ENCODE measurements at regions not wholly inside any gene's neighbourhood (a gene's known extent, or its start where the extent isn't known, plus 50 kb on each side); places are given as distances from the start of the nearest gene placed in this dataset.

- no peaks in the 10 kb centered on the region for H3K9me3 Mint-ChIP-seq (ENCODE audit: low read depth)
- no peak overlapping the region for H3K27ac Mint-ChIP-seq (ENCODE audit: unreplicated experiment)
- DNase-seq (ENCODE audit: low spot score): no peak
- H3K4me1 Mint-ChIP-seq (ENCODE audit: low read depth): no peaks in the 10 kb centered on the region
- no peaks in the 10 kb centered on the region for H3K36me3 Mint-ChIP-seq (ENCODE audit: low read depth)
- no peak for TF ChIP-seq CTCF (IDR thresholded peaks at IDR 0.05)
- H3K4me3 Mint-ChIP-seq (ENCODE audit: unreplicated experiment): no peak overlapping the region
- H3K27me3 Mint-ChIP-seq (ENCODE audit: low read depth): peaks cover 29% of the 10 kb centered on the region
Observed at GRCh38 chr1:219812086-219812485, 116.3 kb downstream of the SLC30A10 start.

DNA sequence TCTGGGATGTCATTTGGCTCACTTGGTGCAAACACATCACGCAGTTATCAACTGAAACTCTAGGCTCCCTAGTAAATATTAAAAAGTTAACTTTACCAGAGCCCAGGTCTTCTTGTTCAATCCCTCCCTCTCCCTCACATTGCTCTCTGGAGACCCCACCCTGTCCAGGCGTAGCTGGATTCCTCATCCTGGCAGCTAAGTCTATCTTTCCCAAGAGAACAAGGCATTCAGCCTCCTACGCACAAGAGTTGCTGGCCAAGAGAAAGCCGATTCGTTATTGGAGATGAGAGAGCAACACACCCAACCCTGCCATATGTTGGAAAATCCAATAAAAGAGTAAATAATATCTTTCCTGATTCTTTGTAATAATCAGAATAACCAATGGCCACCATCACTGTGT, 117.9 kb downstream of the SLC30A10 start:
- Mint-ChIP-seq H3K4me1 (ENCODE audit: low read depth) (no peaks in the 10 kb centered on the region), H3K9me3 (ENCODE audit: low read depth) (no peaks in the 10 kb centered on the region), H3K27ac (ENCODE audit: unreplicated experiment) (no peak overlapping the region), H3K4me3 (ENCODE audit: unreplicated experiment) (no peak overlapping the region), H3K27me3 (ENCODE audit: low read depth) (peaks cover 18% of the 10 kb centered on the region), H3K36me3 (ENCODE audit: low read depth) (no peaks in the 10 kb centered on the region)
- TF ChIP-seq CTCF (IDR thresholded peaks at IDR 0.05): no peak
- no peak for DNase-seq (ENCODE audit: low spot score)

GRCh38 chr1:219808790-219809189, 119.6 kb downstream of the SLC30A10 start:
- TF ChIP-seq CTCF (IDR thresholded peaks at IDR 0.05): no peak
- no peak overlapping the region for H3K4me3 Mint-ChIP-seq (ENCODE audit: unreplicated experiment)
- no peaks in the 10 kb centered on the region for H3K36me3 Mint-ChIP-seq (ENCODE audit: low read depth)
- no peak overlapping the region for H3K27ac Mint-ChIP-seq (ENCODE audit: unreplicated experiment)
- no peak for DNase-seq (ENCODE audit: low spot score)
- no peaks in the 10 kb centered on the region for H3K4me1 Mint-ChIP-seq (ENCODE audit: low read depth)
- peaks cover 4% of the 10 kb centered on the region for H3K27me3 Mint-ChIP-seq (ENCODE audit: low read depth)
- H3K9me3 Mint-ChIP-seq (ENCODE audit: low read depth): no peaks in the 10 kb centered on the region

DNA sequence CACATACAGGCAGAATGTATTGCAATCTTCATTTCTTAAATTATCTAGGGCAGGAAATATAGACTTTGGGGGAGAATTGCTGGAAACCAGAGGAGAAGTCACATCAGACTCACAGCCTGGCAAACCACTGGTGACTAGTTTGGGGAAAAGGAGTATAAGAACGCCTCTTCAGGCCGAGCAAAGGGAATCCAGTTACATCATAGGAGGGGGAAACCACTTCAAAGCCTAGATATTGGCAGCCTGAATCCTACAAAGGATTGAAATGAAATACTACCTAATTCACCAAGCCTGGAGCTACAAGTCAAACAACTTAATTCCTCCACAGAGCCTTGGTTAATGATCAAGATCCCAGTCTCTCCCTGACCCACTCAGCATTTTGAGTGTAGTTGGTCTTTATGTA, 121.7 kb downstream of the SLC30A10 start:
- Mint-ChIP-seq H3K27me3 (ENCODE audit: low read depth) (peaks cover 1% of the 10 kb centered on the region), H3K27ac (ENCODE audit: unreplicated experiment) (no peak overlapping the region), H3K4me1 (ENCODE audit: low read depth) (no peaks in the 10 kb centered on the region), H3K4me3 (ENCODE audit: unreplicated experiment) (no peak overlapping the region), H3K36me3 (ENCODE audit: low read depth) (no peaks in the 10 kb centered on the region), H3K9me3 (ENCODE audit: low read depth) (peaks cover 7% of the 10 kb centered on the region)
- TF ChIP-seq CTCF (IDR thresholded peaks at IDR 0.05): no peak
- no peak for DNase-seq (ENCODE audit: low spot score)

- no peak for TF ChIP-seq CTCF (IDR thresholded peaks at IDR 0.05)
- Mint-ChIP-seq H3K36me3 (ENCODE audit: low read depth) (no peaks in the 10 kb centered on the region), H3K4me3 (ENCODE audit: unreplicated experiment) (no peak overlapping the region), H3K9me3 (ENCODE audit: low read depth) (peaks cover 7% of the 10 kb centered on the region), H3K27me3 (ENCODE audit: low read depth) (peaks cover 1% of the 10 kb centered on the region), H3K4me1 (ENCODE audit: low read depth) (no peaks in the 10 kb centered on the region), H3K27ac (ENCODE audit: unreplicated experiment) (no peak overlapping the region)
- DNase-seq (ENCODE audit: low spot score): no peak
Observed at GRCh38 chr1:219806020-219806419, 122.3 kb downstream of the SLC30A10 start.
